SK-N-SH treated with all-trans-retinoic acid at 6 μM for 48 hours (cell line): ENCODE measurements at regions not wholly inside any gene's neighbourhood (a gene's known extent, or its start where the extent isn't known, plus 50 kb on each side); places are given as distances from the start of the nearest gene placed in this dataset.

Source experiments
- ATAC-seq: fragments of 200-7000 bp; cut with Tn5 transposase; 3 replicates; pipeline ENCODE4 v1.9.1; 2020; ENCODE audit warnings: mild to moderate bottlenecking, moderate library complexity
- ARNTL ChIP-seq: fragments of 450-650 bp; formaldehyde crosslinking; IDR thresholded peaks from 2 replicates; pipeline ENCODE4 v1.5.0; 2020; ENCODE audit warnings: low read depth, mild to moderate bottlenecking, moderate library complexity, borderline replicate concordance
- BACH2 ChIP-seq: fragments of 250-450 bp; sonication (Bioruptor Pico); IDR thresholded peaks from 2 replicates; pipeline ENCODE4 v1.9.0; 2021; ENCODE audit warnings: mild to moderate bottlenecking, borderline replicate concordance
- CSDC2 ChIP-seq: fragments of 250-450 bp; sonication (Bioruptor Pico); IDR thresholded peaks from 2 replicates; pipeline ENCODE4 v1.5.0; 2020; ENCODE audit warnings: mild to moderate bottlenecking, moderate library complexity
- CSRNP3 ChIP-seq: fragments of 250-450 bp; sonication (Bioruptor Pico); IDR thresholded peaks from 2 replicates; pipeline ENCODE4 v1.5.1; 2021; ENCODE audit warnings: mild to moderate bottlenecking, moderate library complexity
- ESRRG ChIP-seq: fragments of 250-450 bp; sonication (Bioruptor Pico); IDR thresholded peaks from 2 replicates; pipeline ENCODE4 v1.6.1; 2021; ENCODE audit warnings: mild to moderate bottlenecking
- GLIS3 ChIP-seq: fragments of 250-450 bp; sonication (Bioruptor Pico); IDR thresholded peaks from 2 replicates; pipeline ENCODE4 v1.5.0; 2020; ENCODE audit warnings: mild to moderate bottlenecking, moderate library complexity
- OSR1 ChIP-seq: fragments of 250-450 bp; sonication (Bioruptor Pico); IDR thresholded peaks from 2 replicates; pipeline ENCODE4 v1.8.0; 2022; ENCODE audit warnings: moderate library complexity, mild to moderate bottlenecking, inconsistent platforms
- PATZ1 ChIP-seq: fragments of 250-450 bp; sonication (Bioruptor Pico); IDR thresholded peaks from 2 replicates; pipeline ENCODE4 v1.8.0; 2020; ENCODE audit warnings: mild to moderate bottlenecking, moderate library complexity, borderline replicate concordance
- POU6F1 ChIP-seq: fragments of 250-450 bp; sonication (Bioruptor Pico); IDR thresholded peaks from 2 replicates; pipeline ENCODE4 v1.8.0; 2021; ENCODE audit warnings: low read depth, mild to moderate bottlenecking, moderate library complexity, borderline replicate concordance
- PPARA ChIP-seq: fragments of 250-450 bp; sonication (Bioruptor Pico); IDR thresholded peaks from 2 replicates; pipeline ENCODE4 v1.5.0; 2020; ENCODE audit warnings: mild to moderate bottlenecking, borderline replicate concordance
- RARB ChIP-seq: fragments of 250-450 bp; sonication (Bioruptor Pico); IDR thresholded peaks from 2 replicates; pipeline ENCODE4 v1.8.0; 2021; ENCODE audit warnings: mild to moderate bottlenecking, moderate library complexity
- SNAI2 ChIP-seq: fragments of 250-450 bp; sonication (Bioruptor Pico); IDR thresholded peaks from 2 replicates; pipeline ENCODE4 v1.5.0; 2020; ENCODE audit warnings: mild to moderate bottlenecking, moderate library complexity
- TOX ChIP-seq: fragments of 250-450 bp; sonication (Bioruptor Pico); IDR thresholded peaks from 2 replicates; pipeline ENCODE4 v1.8.0; 2021; ENCODE audit warnings: mild to moderate bottlenecking, moderate library complexity, borderline replicate concordance
- ZC3H10 ChIP-seq: fragments of 250-450 bp; sonication (Bioruptor Pico); IDR thresholded peaks from 2 replicates; pipeline ENCODE4 v1.5.1; 2021; ENCODE audit warnings: mild to moderate bottlenecking, moderate library complexity
- ZFP3 ChIP-seq: fragments of 250-450 bp; sonication (Bioruptor Pico); IDR thresholded peaks from 2 replicates; pipeline ENCODE4 v1.5.0; 2020; ENCODE audit warnings: mild to moderate bottlenecking, moderate library complexity
- ZFP30 ChIP-seq: fragments of 450-650 bp; formaldehyde crosslinking; IDR thresholded peaks from 2 replicates; pipeline ENCODE4 v1.5.0; 2022; ENCODE audit warnings: mild to moderate bottlenecking, moderate library complexity
- ZNF565 ChIP-seq: fragments of 450-650 bp; formaldehyde crosslinking; conservative IDR thresholded peaks from 2 replicates; pipeline ENCODE4 v1.5.0; 2020; ENCODE audit warnings: low read depth, mild to moderate bottlenecking, moderate library complexity
- ZNF70 ChIP-seq: fragments of 450-650 bp; formaldehyde crosslinking; IDR thresholded peaks from 2 replicates; pipeline ENCODE4 v1.5.0; 2020; ENCODE audit warnings: mild to moderate bottlenecking, moderate library complexity
- ZNF8 ChIP-seq: fragments of 450-650 bp; formaldehyde crosslinking; IDR thresholded peaks from 2 replicates; pipeline ENCODE4 v1.5.0; 2020; ENCODE audit warnings: mild to moderate bottlenecking, moderate library complexity
- TF ChIP-seq, protein P1 (sequence below): fragments of 250-450 bp; sonication (Bioruptor Pico); IDR thresholded peaks from 2 replicates; pipeline ENCODE4 v1.5.1; 2020; ENCODE audit warnings: low read depth, mild to moderate bottlenecking, moderate library complexity
- TF ChIP-seq, protein P2 (sequence below): fragments of 250-450 bp; sonication (Bioruptor Pico); IDR thresholded peaks from 2 replicates; pipeline ENCODE4 v1.5.0; 2020; ENCODE audit warnings: mild to moderate bottlenecking, moderate library complexity

GRCh38 chr16:13436641-13437412 is 483.1 kb upstream of the ERCC4 start (continued):
- no peak for TF ChIP-seq ZFP3 (CRISPR knock-in tag)
- TF ChIP-seq ZFP30 = no peak
- TF ChIP-seq GLIS3 = no peak
- TF ChIP-seq OSR1 (CRISPR knock-in tag) = no peak
- TF ChIP-seq ESRRG = no peak

DNA sequence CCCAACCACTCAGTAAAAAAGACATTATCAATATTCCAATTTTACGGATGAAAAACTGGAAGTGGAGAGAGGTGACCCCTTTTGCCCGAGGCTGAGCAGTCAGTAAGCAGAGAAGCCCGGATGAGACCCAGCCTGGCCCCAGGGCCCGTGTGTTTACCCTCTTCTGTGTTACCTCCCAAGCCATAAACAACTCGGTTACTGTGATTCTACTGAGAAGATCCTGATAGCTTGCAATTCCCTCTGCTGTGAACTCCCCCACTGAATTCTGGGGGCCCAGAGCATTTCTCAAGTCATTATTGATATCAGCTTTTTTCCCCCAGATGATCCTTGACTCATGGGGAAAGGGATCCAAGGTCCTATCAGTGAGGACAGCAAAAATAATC is 482.6 kb upstream of the ERCC4 start:
- ATAC-seq = no peak
- TF ChIP-seq SNAI2 (CRISPR knock-in tag) (no peak), POU6F1 (CRISPR knock-in tag) (no peak)

- no peak for ATAC-seq
- no peak for TF ChIP-seq PPARA (CRISPR knock-in tag)
- TF ChIP-seq, all 23 proteins: peak for 0
These were observed 481.9 kb upstream of the ERCC4 start for GRCh38 chr16:13438064-13438463.

- no peak for ATAC-seq
- TF ChIP-seq ZNF70 = no peak
These were observed 480.2 kb upstream of the ERCC4 start for GRCh38 chr16:13439766-13440165.

DNA sequence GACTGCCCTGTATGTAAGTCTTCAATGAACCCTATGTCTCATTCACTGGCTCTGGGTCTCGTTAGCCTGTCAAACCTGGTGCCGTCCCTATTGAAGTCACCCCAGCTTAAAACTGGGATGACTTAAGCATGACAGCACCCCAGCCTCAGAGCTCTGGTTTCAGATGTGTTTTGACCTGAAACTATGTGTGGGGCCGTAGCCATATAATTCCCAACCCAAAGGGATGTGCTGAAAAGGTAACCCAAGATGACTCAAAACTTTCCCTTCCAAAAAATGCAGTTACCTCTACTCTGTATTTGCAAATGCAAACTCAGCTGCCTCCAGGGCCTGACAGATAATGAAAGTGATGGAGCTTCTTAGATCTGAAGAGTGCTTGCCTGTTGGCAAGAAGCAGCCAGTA is 478.3 kb upstream of the ERCC4 start:
- TF ChIP-seq ZC3H10 (CRISPR knock-in tag) (no peak), ARNTL (CRISPR knock-in tag) (no peak), PATZ1 (CRISPR knock-in tag) (no peak), TOX (no peak), RARB (no peak), BACH2 (no peak), SNAI2 (CRISPR knock-in tag) (no peak), ESRRG (no peak), OSR1 (CRISPR knock-in tag) (no peak), ZNF8 (CRISPR knock-in tag) (no peak), ZFP30 (no peak), CSRNP3 (no peak), CSDC2 (no peak), PPARA (CRISPR knock-in tag) (no peak), ZNF565 (CRISPR knock-in tag) (no peak), ZNF70 (no peak), POU6F1 (CRISPR knock-in tag) (no peak), GLIS3 (no peak)
- TF ChIP-seq, protein P1, sequence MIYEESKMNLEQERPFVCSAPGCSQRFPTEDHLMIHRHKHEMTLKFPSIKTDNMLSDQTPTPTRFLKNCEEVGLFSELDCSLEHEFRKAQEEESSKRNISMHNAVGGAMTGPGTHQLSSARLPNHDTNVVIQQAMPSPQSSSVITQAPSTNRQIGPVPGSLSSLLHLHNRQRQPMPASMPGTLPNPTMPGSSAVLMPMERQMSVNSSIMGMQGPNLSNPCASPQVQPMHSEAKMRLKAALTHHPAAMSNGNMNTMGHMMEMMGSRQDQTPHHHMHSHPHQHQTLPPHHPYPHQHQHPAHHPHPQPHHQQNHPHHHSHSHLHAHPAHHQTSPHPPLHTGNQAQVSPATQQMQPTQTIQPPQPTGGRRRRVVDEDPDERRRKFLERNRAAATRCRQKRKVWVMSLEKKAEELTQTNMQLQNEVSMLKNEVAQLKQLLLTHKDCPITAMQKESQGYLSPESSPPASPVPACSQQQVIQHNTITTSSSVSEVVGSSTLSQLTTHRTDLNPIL (CRISPR knock-in tag) = no peak
- TF ChIP-seq, protein P2, sequence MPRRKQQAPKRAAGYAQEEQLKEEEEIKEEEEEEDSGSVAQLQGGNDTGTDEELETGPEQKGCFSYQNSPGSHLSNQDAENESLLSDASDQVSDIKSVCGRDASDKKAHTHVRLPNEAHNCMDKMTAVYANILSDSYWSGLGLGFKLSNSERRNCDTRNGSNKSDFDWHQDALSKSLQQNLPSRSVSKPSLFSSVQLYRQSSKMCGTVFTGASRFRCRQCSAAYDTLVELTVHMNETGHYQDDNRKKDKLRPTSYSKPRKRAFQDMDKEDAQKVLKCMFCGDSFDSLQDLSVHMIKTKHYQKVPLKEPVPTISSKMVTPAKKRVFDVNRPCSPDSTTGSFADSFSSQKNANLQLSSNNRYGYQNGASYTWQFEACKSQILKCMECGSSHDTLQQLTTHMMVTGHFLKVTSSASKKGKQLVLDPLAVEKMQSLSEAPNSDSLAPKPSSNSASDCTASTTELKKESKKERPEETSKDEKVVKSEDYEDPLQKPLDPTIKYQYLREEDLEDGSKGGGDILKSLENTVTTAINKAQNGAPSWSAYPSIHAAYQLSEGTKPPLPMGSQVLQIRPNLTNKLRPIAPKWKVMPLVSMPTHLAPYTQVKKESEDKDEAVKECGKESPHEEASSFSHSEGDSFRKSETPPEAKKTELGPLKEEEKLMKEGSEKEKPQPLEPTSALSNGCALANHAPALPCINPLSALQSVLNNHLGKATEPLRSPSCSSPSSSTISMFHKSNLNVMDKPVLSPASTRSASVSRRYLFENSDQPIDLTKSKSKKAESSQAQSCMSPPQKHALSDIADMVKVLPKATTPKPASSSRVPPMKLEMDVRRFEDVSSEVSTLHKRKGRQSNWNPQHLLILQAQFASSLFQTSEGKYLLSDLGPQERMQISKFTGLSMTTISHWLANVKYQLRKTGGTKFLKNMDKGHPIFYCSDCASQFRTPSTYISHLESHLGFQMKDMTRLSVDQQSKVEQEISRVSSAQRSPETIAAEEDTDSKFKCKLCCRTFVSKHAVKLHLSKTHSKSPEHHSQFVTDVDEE = no peak
- ATAC-seq = no peak
